Spleen (tissue), 11 donors: ENCODE measurements at regions not wholly inside any gene's neighbourhood (a gene's known extent, or its start where the extent isn't known, plus 50 kb on each side); places are given as distances from the start of the nearest gene placed in this dataset.

Experiments used
- DNase-seq: peaks from one replicate; pipeline ENCODE4 v3.0.0-alpha.2; 2020
- H3K27ac ChIP-seq, 8 donors: fragments of 200-600 bp; sonication (generic) in 7 of 8; 1 replicate in 4 of 8; 2 replicates in 4 of 8; pipeline versions ENCODE4 v1.5.0 to v1.8.0; 2016 to 2021; ENCODE audit warnings: inconsistent platforms in 4 of 8, mild to moderate bottlenecking in 4 of 8, moderate library complexity in 1 of 8
- H3K27me3 ChIP-seq, 7 donors: fragments of 200-600 bp; sonication (generic) in 6 of 7; replicated peaks in 1 of 7; 1 replicate in 4 of 7; 2 replicates in 3 of 7; pipeline versions ENCODE4 v1.5.0 to v1.8.0; 2016 to 2021; ENCODE audit warnings: inconsistent platforms in 3 of 7, mild to moderate bottlenecking in 1 of 7
- H3K36me3 ChIP-seq, 6 donors: fragments of 200-600 bp; sonication (generic) in 5 of 6; 1 replicate in 4 of 6; 2 replicates in 2 of 6; pipeline versions ENCODE4 v1.5.0 to v1.8.0; 2016 to 2021; ENCODE audit warnings: inconsistent platforms in 2 of 6
- H3K4me1 ChIP-seq, 6 donors: fragments of 200-600 bp; sonication (generic) in 5 of 6; 1 replicate in 3 of 6; 2 replicates in 3 of 6; pipeline versions ENCODE4 v1.5.0 to v1.8.0; 2016 to 2021; ENCODE audit warnings: inconsistent platforms in 3 of 6
- H3K4me3 ChIP-seq, 8 donors: fragments of 200-600 bp; sonication (generic) in 7 of 8; 1 replicate in 4 of 8; 2 replicates in 4 of 8; pipeline versions ENCODE4 v1.5.0 to v1.8.0; 2016 to 2021; ENCODE audit warnings: inconsistent platforms in 4 of 8, mild to moderate bottlenecking in 4 of 8, moderate library complexity in 2 of 8
- H3K9me3 ChIP-seq, 8 donors: fragments of 200-600 bp; sonication (generic) in 7 of 8; 1 replicate in 4 of 8; 2 replicates in 4 of 8; pipeline versions ENCODE4 v1.5.0 to v1.8.0; 2016 to 2021; ENCODE audit warnings: inconsistent platforms in 4 of 8
- CTCF ChIP-seq, 11 experiments: fragments of 200-600 bp in 7 of 11; fragments of 450-650 bp in 4 of 11; sonication (generic) in 4 of 11; IDR thresholded peaks in 8 of 11; conservative IDR thresholded peaks in 3 of 11; 1 replicate in 7 of 11; 2 replicates in 4 of 11; pipeline versions ENCODE4 v1.4.0 to v1.8.0; 2016 to 2021; ENCODE audit warnings: antibody characterized with exemption in 11 of 11, inconsistent platforms in 4 of 11, mild to moderate bottlenecking in 1 of 11
- POLR2A ChIP-seq, 3 donors: fragments of 450-650 bp; IDR thresholded peaks; one replicate each; pipeline ENCODE4 v1.5.1; 2017; ENCODE audit warnings: antibody characterized with exemption in 3 of 3, mild to moderate bottlenecking in 1 of 3
- POLR2AphosphoS5 ChIP-seq, 3 donors: sonication (generic); formaldehyde crosslinking; IDR thresholded peaks; one replicate each; pipeline ENCODE4 v1.5.1; 2017; ENCODE audit warnings: antibody characterized with exemption in 3 of 3
- WGBS, 5 donors: extraction: QIAGEN DNeasy Blood & Tissue Kit in 3 of 5; methylation state at CpG; one replicate each; pipeline versions ENCODE4 v1.1.5 to v1.1.7; 2013 to 2018; 5-methylcytosine and 5-hydroxymethylcytosine counted together
- intact Hi-C: fragments of 100-400 bp; cut with DNase I; formaldehyde crosslinking; loops from one replicate; pipeline ENCODE4 v1.15.0; 2023; ENCODE audit warnings: low total_unique reads
- donor health status: healthy with polysubstance abuse.
- donor health status: DM: no; HTN: no; CAD: no; lungs with moderate emphysema.
- donor health status: DM: no; HTN: no; CAD: no.
- donor health status: Bipolar disorder and iron deficiency.
- donor health status: healthy.
- donor health status: DM: no; HTN: no; CAD: no.
- donor health status: DM: yes; HTN: yes; CAD: no.

GRCh38 chr12:45548426-45548825 is 181.1 kb upstream of the ARID2 start:
- WGBS, 5 donors = 62 to 79% (median 68%) methylated on average over 4 of the region's 4 CpGs
- Histone ChIP-seq H3K4me1 (peaks cover 0 to 7% (median 3%) of the 10 kb centered on the region in 6 donors), H3K27ac (no peak overlapping the region), H3K36me3 (no peaks in the 10 kb centered on the region), H3K27me3 (no peaks in the 10 kb centered on the region), H3K9me3 (no peaks in the 10 kb centered on the region), H3K4me3 (no peak overlapping the region)
- no peak for TF ChIP-seq CTCF (IDR thresholded peaks at IDR 0.05 in 8 of 11, conservative IDR thresholded peaks at IDR 0.05 in 3 of 11)
- TF ChIP-seq POLR2AphosphoS5 (IDR thresholded peaks at IDR 0.05) = no peak
- no peak for TF ChIP-seq POLR2A (IDR thresholded peaks at IDR 0.05)
- intact Hi-C loops = loop anchor here (10.0 kb wide), 2 partner anchors 166 to 196 kb away; no protein-coding TSS in a partner anchor
- no peak for DNase-seq

- Histone ChIP-seq H3K27ac (no peak overlapping the region), H3K4me1 (no peaks in the 10 kb centered on the region), H3K36me3 (no peaks in the 10 kb centered on the region), H3K27me3 (no peaks in the 10 kb centered on the region), H3K4me3 (no peak overlapping the region), H3K9me3 (no peaks in the 10 kb centered on the region)
- intact Hi-C loops = loop anchor here (10.0 kb wide), 2 partner anchors 165 to 195 kb away; no protein-coding TSS in a partner anchor
- no peak for DNase-seq
- TF ChIP-seq CTCF (IDR thresholded peaks at IDR 0.05 in 8 of 11, conservative IDR thresholded peaks at IDR 0.05 in 3 of 11) (no peak), POLR2AphosphoS5 (IDR thresholded peaks at IDR 0.05) (no peak), POLR2A (IDR thresholded peaks at IDR 0.05) (no peak)
- 62 to 90% (median 83%) methylated on average over 4 of the region's 4 CpGs for WGBS, 5 donors
Measured at GRCh38 chr12:45549337-45549902, 180.1 kb upstream of the ARID2 start.

- WGBS, 5 donors = 85 to 92% (median 90%) methylated on average over 3 of the region's 3 CpGs
- Histone ChIP-seq H3K9me3 (peaks cover 0 to under 1% (median 0%) of the 10 kb centered on the region in 8 donors), H3K4me3 (no peak overlapping the region), H3K27me3 (no peaks in the 10 kb centered on the region), H3K36me3 (no peaks in the 10 kb centered on the region), H3K4me1 (no peaks in the 10 kb centered on the region), H3K27ac (no peak overlapping the region)
- no peak for DNase-seq
- no peak for TF ChIP-seq POLR2AphosphoS5 (IDR thresholded peaks at IDR 0.05)
- no peak for TF ChIP-seq POLR2A (IDR thresholded peaks at IDR 0.05)
- no peak for TF ChIP-seq CTCF (IDR thresholded peaks at IDR 0.05 in 8 of 11, conservative IDR thresholded peaks at IDR 0.05 in 3 of 11)
- intact Hi-C loops = no loop called here
Measured at GRCh38 chr12:45553204-45553603, 176.3 kb upstream of the ARID2 start.

GRCh38 chr12:45557016-45557415 is 172.5 kb upstream of the ARID2 start:
- DNase-seq = no peak
- Histone ChIP-seq H3K27me3 (no peaks in the 10 kb centered on the region), H3K4me3 (no peak overlapping the region), H3K9me3 (peaks cover 0 to 4% (median 0%) of the 10 kb centered on the region in 8 donors), H3K27ac (no peak overlapping the region), H3K36me3 (no peaks in the 10 kb centered on the region), H3K4me1 (no peaks in the 10 kb centered on the region)
- no peak for TF ChIP-seq POLR2A (IDR thresholded peaks at IDR 0.05)
- no peak for TF ChIP-seq POLR2AphosphoS5 (IDR thresholded peaks at IDR 0.05)
- no peak for TF ChIP-seq CTCF (IDR thresholded peaks at IDR 0.05 in 8 of 11, conservative IDR thresholded peaks at IDR 0.05 in 3 of 11)
- intact Hi-C loops = no loop called here
